Karpas-422 (cell line): ENCODE measurements at regions not wholly inside any gene's neighbourhood (a gene's known extent, or its start where the extent isn't known, plus 50 kb on each side); places are given as distances from the start of the nearest gene placed in this dataset.
"Not testable (repeated sequence)": the region's sequence is repeated elsewhere in the genome, so short reads cannot be mapped to it uniquely, and the experiment has no call there.

Experiments
- DNase-seq: peaks from one replicate; pipeline ENCODE4 v3.0.0-alpha.2; 2015
- H2AFZ ChIP-seq: fragments of 200-600 bp; sonication (generic); 2 replicates; pipeline ENCODE4 v1.6.1; 2014; ENCODE audit warnings: antibody characterized with exemption, low read length, mixed read lengths
- H3K27ac ChIP-seq: fragments of 200-600 bp; sonication (generic); 2 replicates; pipeline ENCODE4 v1.5.1; 2014; ENCODE audit warnings: mild to moderate bottlenecking, low read length, moderate library complexity
- H3K27me3 ChIP-seq: fragments of 200-600 bp; sonication (generic); 2 replicates; pipeline ENCODE4 v1.6.1; 2014; ENCODE audit warnings: low read length, mixed read lengths
- H3K36me3 ChIP-seq: fragments of 200-600 bp; sonication (generic); 2 replicates; pipeline ENCODE4 v1.6.1; 2014; ENCODE audit warnings: low read length, mixed read lengths; ENCODE audit not compliant: insufficient read depth
- H3K4me1 ChIP-seq: fragments of 200-600 bp; sonication (generic); 2 replicates; pipeline ENCODE4 v1.6.1; 2014; ENCODE audit warnings: mild to moderate bottlenecking, low read length, mixed read lengths
- H3K4me2 ChIP-seq: fragments of 200-600 bp; sonication (generic); 2 replicates; pipeline ENCODE4 v1.6.1; 2014; ENCODE audit warnings: low read length, low read depth, mild to moderate bottlenecking; ENCODE audit not compliant: poor library complexity, severe bottlenecking
- H3K4me3 ChIP-seq: fragments of 200-600 bp; sonication (generic); 2 replicates; pipeline ENCODE4 v1.5.1; 2014; ENCODE audit warnings: mild to moderate bottlenecking, antibody characterized with exemption, low read length, mixed read lengths
- H3K79me2 ChIP-seq: fragments of 200-600 bp; sonication (generic); 2 replicates; pipeline ENCODE4 v1.6.1; 2014; ENCODE audit warnings: mild to moderate bottlenecking, low read length, mixed read lengths
- H3K9ac ChIP-seq: fragments of 200-600 bp; sonication (generic); 2 replicates; pipeline ENCODE4 v1.6.0; 2014; ENCODE audit warnings: low read length
- H3K9me2 ChIP-seq: fragments of 200-600 bp; sonication (generic), shearing (Covaris generic); replicated peaks from 2 replicates; pipeline ENCODE4 v1.6.0; 2014; ENCODE audit warnings: mild to moderate bottlenecking, low read length, moderate library complexity; ENCODE audit not compliant: insufficient read depth
- H3K9me3 ChIP-seq: fragments of 300-700, 200-600 bp; sonication (generic); 2 replicates; pipeline ENCODE4 v1.6.1; 2014; ENCODE audit warnings: low read length, mixed read lengths
- H4K20me1 ChIP-seq: fragments of 200-600 bp; sonication (generic); 2 replicates; pipeline ENCODE4 v1.6.1; 2014; ENCODE audit warnings: mild to moderate bottlenecking, antibody characterized with exemption, low read length, low read depth; ENCODE audit not compliant: insufficient read depth

DNA sequence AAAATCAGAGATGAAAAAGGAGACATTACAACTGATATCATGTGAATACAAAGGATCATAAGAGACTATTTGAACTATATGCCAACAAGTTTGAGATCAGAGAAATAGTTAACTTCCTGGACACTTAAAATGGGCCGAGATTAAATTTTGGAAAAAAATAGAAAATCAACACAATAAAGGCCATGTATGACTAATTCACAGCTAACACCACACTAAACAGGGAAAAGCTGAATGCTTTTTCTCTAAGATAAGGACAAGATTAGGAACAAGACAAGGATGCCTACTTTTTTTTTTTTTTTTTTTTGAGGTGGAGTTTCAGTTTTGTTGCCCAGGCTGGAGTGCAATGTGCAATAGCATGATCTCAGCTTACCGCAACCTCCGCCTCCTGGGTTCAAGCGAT is 151.4 kb upstream of the MAGI2 start:
- no peaks in the 10 kb centered on the region for H3K79me2 ChIP-seq
- DNase-seq, result no peak

DNA sequence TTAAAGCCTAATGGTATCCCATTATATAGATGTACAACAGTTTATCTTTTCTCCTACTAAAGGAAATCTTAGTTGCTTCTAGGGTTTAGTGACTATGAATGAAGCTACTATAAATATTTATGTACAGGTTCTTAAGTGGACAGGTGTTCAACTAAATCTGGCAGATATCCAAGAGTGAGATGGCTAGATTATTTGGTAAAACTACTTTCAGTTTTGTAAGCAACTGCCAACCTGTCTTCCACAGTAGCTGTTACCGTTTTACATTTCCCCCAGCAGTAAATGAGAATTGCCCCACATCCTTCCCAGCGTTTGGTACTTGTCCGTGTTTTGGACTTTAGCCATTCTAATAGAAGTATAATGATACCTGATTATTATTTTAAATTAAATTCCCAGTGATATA is 144.9 kb upstream of the MAGI2 start:
- Histone ChIP-seq H3K9me2 (no peaks in the 10 kb centered on the region), H3K27me3 (no peaks in the 10 kb centered on the region), H3K4me1 (no peaks in the 10 kb centered on the region), H3K4me3 (no peak overlapping the region), H3K27ac (no peak overlapping the region), H3K4me2 (no peak overlapping the region), H3K36me3 (no peaks in the 10 kb centered on the region), H3K79me2 (no peaks in the 10 kb centered on the region), H3K9ac (no peak overlapping the region), H4K20me1 (no peaks in the 10 kb centered on the region), H2AFZ (no peak overlapping the region), H3K9me3 (peaks cover 11% of the 10 kb centered on the region)
- no peak for DNase-seq

More for the DNA sequence above, 151.4 kb upstream of the MAGI2 start:
- Histone ChIP-seq H4K20me1 (no peaks in the 10 kb centered on the region), H3K4me1 (no peaks in the 10 kb centered on the region), H3K36me3 (no peaks in the 10 kb centered on the region), H3K4me3 (no peak overlapping the region), H2AFZ (no peak overlapping the region), H3K9me2 (no peaks in the 10 kb centered on the region), H3K4me2 (no peak overlapping the region), H3K9ac (no peak overlapping the region), H3K27ac (no peak overlapping the region), H3K9me3 (peaks cover 11% of the 10 kb centered on the region), H3K27me3 (no peaks in the 10 kb centered on the region)

DNA sequence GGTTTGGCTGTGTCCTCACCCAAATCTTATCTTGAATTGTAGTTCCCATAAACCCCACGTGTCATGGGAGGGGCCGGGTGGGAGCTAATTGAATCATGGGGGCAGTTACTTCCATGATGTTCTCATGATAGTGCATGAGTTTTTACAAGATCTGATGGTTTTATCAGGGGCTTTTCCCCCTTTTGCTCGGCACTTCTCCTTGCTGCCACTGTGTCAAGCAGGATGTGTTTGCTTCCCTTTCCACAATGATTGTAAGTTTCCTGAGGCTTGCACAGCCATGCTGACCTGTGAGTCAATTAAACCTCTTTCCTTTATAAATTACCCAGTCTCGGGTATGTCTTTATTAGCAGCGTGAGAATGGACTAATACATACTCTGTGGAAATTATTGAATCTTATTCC is 141.2 kb upstream of the MAGI2 start:
- DNase-seq, H3K9ac ChIP-seq, H3K4me3 ChIP-seq, H3K27me3 ChIP-seq, H3K36me3 ChIP-seq, H3K4me2 ChIP-seq, H4K20me1 ChIP-seq, H3K79me2 ChIP-seq, H2AFZ ChIP-seq, H3K27ac ChIP-seq, H3K9me2 ChIP-seq, H3K4me1 ChIP-seq: not testable (repeated sequence)
- peaks cover 19% of the 10 kb centered on the region for H3K9me3 ChIP-seq

DNA sequence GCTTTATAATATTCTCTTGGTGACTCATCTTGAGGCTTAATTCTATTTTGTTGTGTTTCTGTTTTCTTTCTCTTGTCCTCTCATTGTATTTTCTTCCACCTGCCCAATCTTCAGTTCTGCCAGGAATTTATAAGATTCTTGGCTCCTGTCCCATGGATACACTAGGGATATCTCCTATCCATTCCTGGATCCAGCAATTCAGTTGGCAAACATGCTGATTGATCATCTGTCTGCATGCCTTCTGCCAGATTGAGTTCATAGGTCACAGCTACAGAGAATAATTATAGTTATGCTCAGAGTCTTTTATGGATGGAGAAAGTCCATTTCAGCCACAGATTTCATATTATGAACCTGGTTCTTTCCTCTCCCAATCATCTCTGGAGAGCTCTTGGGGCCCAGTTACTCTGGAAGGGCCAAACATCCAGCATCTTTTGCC is 140.4 kb upstream of the MAGI2 start:
- no peak for DNase-seq
- Histone ChIP-seq H3K9ac (no peak overlapping the region), H3K36me3 (no peaks in the 10 kb centered on the region), H3K27ac (no peak overlapping the region), H3K4me3 (no peak overlapping the region), H4K20me1 (no peaks in the 10 kb centered on the region), H3K4me1 (no peaks in the 10 kb centered on the region), H2AFZ (no peak overlapping the region), H3K27me3 (no peaks in the 10 kb centered on the region), H3K9me2 (no peaks in the 10 kb centered on the region), H3K4me2 (no peak overlapping the region), H3K9me3 (peaks cover 12% of the 10 kb centered on the region), H3K79me2 (no peaks in the 10 kb centered on the region)

DNA sequence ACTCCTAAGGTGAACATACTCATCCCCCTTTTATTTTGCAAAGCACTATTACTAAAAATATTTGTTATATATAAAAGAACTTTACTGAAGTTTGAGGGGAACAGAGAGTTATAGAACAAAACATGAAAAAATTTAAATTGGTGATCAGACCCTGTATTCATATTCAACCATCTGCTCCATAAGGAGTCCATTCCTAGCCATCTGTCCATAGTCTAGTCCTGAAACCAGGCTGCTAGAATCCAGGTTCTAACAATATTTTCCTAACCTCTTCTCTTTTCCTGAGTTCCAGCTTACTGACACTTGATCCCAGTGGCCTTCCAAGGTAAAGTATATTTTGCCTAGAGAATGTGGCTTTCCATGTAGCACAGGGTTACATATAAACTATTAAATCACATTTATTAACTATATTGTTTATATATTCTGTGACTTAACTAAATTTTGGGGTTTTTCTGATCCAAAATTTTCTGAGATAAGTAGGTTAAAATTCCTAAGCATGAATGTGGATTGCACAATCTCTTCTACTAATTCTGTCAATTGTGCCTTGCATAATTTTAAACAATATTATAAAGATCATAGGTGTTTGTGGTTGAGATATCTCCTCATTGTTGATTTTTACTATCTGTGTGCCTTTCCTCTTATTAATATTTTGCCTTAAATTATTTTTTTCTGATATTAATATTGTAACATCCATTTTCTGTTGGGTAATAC is 137.6 kb upstream of the MAGI2 start:
- H3K4me3 ChIP-seq, result no peak overlapping the region
- no peak for DNase-seq
- H3K9me3 ChIP-seq, result peaks cover 12% of the 10 kb centered on the region
- H3K4me1 ChIP-seq, result no peaks in the 10 kb centered on the region
- no peaks in the 10 kb centered on the region for H3K36me3 ChIP-seq
- no peak overlapping the region for H3K4me2 ChIP-seq
- H3K27me3 ChIP-seq, result no peaks in the 10 kb centered on the region
- H4K20me1 ChIP-seq, result no peaks in the 10 kb centered on the region
- no peak overlapping the region for H3K9ac ChIP-seq
- H3K9me2 ChIP-seq, result no peaks in the 10 kb centered on the region
- H3K27ac ChIP-seq, result no peak overlapping the region
- H2AFZ ChIP-seq, result no peak overlapping the region
- no peaks in the 10 kb centered on the region for H3K79me2 ChIP-seq

DNA sequence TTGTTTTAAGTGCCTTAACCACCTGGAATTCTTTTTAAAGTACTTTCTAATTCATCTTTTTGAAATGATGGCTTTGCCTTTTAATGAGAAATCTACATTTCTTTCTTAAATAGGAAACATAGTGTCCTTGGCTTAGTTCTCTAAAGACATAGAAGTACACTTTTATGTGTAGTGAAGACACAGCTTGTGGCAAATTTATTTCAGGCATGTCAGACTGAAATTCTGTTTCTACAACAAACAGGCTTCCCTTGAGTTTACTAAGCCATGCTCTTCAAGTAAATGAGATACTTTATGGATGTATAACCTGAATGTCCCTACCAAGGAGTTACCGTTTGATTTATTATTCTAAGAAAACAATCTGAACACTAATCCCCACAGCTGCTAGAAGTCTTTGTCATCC is 136.9 kb upstream of the MAGI2 start:
- H3K4me3 ChIP-seq, result no peak overlapping the region
- H4K20me1 ChIP-seq, result no peaks in the 10 kb centered on the region
- no peaks in the 10 kb centered on the region for H3K36me3 ChIP-seq
- no peak overlapping the region for H3K27ac ChIP-seq
- H3K4me1 ChIP-seq, result no peaks in the 10 kb centered on the region
- H3K4me2 ChIP-seq, result no peak overlapping the region
- no peak for DNase-seq
- no peaks in the 10 kb centered on the region for H3K9me2 ChIP-seq
- no peak overlapping the region for H3K9ac ChIP-seq
- H3K79me2 ChIP-seq, result no peaks in the 10 kb centered on the region
- no peak overlapping the region for H2AFZ ChIP-seq
- no peaks in the 10 kb centered on the region for H3K27me3 ChIP-seq
- peaks cover 12% of the 10 kb centered on the region for H3K9me3 ChIP-seq

DNA sequence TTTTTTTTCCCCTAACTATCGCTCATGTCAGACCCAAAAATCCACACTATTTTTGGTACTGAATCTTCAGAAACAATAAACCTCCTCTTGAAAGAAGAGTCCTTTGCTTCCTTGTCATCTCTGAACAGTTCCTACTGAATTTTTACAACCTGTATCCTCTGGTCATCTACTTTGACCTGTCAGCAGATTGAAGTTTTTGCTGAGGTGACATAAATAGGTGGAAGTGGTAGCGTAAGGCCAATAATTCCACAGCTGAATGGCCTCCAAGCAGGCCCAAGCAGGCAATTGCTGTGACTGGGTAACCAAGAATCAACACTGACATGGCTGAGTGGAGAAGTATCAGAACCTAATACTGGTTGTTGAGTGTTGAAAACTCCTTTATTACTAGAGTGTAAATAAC is 117.4 kb upstream of the MAGI2 start:
- H3K4me3 ChIP-seq, result no peak overlapping the region
- H3K9me3 ChIP-seq, result peaks cover 9% of the 10 kb centered on the region
- H3K4me1 ChIP-seq, result no peaks in the 10 kb centered on the region
- H3K9ac ChIP-seq, result no peak overlapping the region
- no peak overlapping the region for H2AFZ ChIP-seq
- no peak overlapping the region for H3K4me2 ChIP-seq
- no peak overlapping the region for H3K27ac ChIP-seq
- H3K27me3 ChIP-seq, result no peaks in the 10 kb centered on the region
- no peaks in the 10 kb centered on the region for H3K36me3 ChIP-seq
- no peaks in the 10 kb centered on the region for H4K20me1 ChIP-seq
- no peaks in the 10 kb centered on the region for H3K9me2 ChIP-seq
- no peak for DNase-seq
- H3K79me2 ChIP-seq, result no peaks in the 10 kb centered on the region

DNA sequence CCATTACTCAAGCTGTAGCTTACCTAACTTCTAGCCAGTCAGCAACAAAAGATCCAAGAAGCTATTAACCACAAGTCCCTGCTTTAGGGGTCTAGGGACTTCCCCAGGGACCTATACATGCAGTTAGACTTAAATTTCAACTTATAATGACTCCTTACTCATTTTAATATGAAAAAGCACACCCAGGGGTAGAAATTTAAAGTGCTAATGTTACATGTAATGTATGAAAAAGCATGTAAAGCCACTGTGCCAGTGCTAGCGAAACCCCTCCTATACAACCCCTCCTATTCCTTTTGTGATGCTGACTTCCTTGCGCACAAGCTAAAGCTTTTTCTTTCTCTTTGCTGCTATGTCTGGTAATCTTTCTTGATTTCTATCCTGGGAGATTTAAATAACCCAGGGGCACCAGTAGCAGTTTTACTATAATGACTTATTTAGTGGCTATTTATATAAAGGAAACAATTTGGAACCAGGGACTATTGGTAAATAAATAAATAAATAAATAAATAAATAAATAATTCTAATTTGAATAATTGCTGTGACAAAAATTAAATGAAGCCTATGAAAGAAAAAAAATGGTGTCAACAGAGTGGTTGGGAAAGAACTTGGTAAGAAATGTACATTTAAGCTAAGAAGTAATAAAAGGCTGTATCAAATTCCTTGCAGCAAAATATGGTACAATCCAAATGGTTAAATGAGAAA is 110.5 kb upstream of the MAGI2 start:
- Histone ChIP-seq H2AFZ (no peak overlapping the region), H3K9me2 (no peaks in the 10 kb centered on the region), H3K27me3 (no peaks in the 10 kb centered on the region), H3K9ac (no peak overlapping the region), H3K9me3 (peaks cover 13% of the 10 kb centered on the region), H3K27ac (no peak overlapping the region), H3K4me2 (no peak overlapping the region), H3K79me2 (no peaks in the 10 kb centered on the region), H3K4me1 (no peaks in the 10 kb centered on the region), H4K20me1 (no peaks in the 10 kb centered on the region), H3K36me3 (no peaks in the 10 kb centered on the region), H3K4me3 (no peak overlapping the region)
- no peak for DNase-seq
